HG02840 (cell line): ENCODE measurements at regions not wholly inside any gene's neighbourhood (a gene's known extent, or its start where the extent isn't known, plus 50 kb on each side); places are given as distances from the start of the nearest gene placed in this dataset.
"Not testable (repeated sequence)": the region's sequence is repeated elsewhere in the genome, so short reads cannot be mapped to it uniquely, and the experiment has no call there.

Experiments used
- ATAC-seq: cut with Tn5 transposase; IDR thresholded peaks from one replicate; pipeline ENCODE4 v1.9.1; 2021; ENCODE audit warnings: mild to moderate bottlenecking, moderate library complexity, moderate number of reproducible peaks; ENCODE audit not compliant: unreplicated experiment, low FRiP score

DNA sequence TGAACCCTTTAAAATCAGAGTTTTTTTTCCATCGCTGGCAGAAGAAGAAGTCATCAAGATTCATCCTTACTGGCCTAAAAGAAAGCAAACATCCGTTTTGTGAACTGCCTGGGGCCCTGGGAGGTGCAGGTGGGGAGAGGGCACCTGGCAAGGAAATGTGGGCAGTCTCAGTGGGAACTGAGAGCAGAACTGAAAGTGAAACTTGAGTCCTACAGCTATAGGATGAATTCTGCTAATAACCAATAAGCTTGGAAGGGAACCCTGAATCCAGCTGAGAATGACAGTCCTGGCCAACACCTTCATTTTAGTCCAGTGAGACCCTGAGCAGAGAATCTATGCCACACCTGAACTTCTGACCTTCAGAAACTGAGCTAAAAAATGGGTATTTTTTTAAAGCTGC, 130.1 kb upstream of the ASCC3 start:
- ATAC-seq: peak; percentile 79

DNA sequence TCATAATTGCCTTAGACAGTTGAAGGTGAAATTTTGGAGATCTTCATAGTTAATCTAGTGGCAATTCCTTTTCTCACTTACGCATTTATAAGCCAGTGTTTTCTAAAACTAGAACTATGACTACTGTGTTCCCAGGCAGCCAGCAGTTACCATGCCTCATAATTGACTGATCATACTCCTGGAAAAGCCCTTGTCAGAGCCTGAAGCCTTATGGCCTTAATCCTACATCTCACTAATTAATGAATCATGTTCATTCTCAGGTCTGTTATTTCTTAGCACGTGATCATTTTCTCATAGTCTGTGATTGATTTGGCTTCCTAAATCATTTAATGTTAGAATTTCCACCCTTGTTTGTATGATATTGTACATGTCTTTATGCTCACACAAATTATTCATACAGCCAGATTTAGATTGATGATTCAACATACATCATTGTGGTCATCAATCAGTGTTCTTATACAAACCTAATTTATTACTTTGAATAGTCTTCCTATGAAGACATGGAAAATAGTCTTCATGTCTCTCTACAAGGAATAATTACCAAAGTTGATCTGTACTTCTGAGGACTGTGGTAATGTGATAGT, 132.6 kb upstream of the ASCC3 start:
- ATAC-seq: no peak

DNA sequence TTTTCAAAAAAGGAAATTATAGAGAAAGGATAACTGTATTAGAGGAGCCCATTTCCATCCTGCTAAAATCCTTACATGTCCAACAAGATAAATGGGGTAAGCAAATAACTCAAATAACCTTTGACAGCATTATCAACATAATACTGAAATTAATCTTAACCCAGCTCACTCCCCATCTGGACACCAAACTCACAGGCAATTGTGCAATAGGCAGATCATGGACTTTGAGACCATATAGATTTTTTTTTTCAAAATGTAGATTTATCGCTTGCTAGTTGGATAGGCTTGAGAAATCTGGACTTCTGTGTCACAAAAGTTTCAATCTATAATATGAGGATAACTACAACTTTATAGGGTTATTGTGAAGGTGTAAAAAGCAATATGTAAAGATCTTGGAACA, 134.4 kb upstream of the ASCC3 start:
- no peak for ATAC-seq

DNA sequence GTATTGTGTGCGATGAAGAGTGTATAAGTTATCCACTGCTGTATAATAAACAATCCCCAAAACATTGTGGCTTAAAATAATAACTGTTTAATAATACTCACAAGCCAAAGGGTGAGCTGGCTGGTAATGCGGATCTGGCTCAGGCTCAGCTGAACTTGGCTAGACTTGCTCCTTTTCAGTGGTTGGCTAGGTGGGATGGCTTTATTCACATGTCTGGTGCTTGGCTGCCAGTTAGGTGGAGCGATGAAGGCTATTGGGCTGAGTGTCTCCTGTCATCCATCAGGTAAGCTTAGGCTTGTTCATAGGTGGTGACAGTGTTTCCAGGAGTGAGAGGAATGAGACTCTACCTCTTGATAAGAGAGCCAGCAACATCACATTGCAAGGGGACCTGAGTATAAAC, 135.0 kb upstream of the ASCC3 start:
- ATAC-seq: no peak

DNA sequence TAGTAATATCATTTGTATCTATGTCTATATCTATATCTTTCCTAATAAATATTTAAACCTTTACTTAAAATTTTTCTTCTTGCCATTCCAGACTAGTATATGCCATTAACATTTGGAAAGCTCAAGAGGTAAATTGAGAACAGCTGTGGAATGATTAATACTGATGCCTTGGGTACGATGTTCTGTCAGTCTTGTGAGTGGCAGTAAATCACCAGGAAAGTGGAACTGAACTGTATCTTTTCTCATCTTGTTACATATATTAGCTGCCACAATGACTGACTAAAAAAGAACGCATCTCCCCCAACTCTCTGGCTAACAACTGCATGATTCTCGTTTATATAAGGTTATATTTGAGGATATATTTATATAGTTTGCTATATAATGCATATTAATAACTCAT, 137.0 kb upstream of the ASCC3 start:
- no peak for ATAC-seq

DNA sequence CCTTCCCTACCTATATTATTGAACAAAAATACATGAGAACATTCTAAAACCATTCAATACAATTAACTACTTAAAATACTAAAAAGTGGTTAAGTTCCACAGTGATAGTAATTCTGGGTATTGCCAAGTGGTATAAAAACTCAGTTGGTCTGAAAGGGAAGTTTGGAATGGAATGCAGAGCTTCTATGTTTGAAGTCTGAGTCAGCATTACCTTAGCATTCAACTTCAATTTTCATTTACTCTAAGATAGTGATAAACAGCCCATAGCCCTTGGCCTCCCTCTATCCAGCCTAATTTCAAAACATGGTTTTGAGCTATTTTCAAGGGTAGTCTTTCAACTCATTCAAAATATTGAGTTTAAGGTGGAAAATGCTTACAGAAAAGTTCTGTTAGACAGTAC, 140.4 kb upstream of the ASCC3 start:
- ATAC-seq: no peak

DNA sequence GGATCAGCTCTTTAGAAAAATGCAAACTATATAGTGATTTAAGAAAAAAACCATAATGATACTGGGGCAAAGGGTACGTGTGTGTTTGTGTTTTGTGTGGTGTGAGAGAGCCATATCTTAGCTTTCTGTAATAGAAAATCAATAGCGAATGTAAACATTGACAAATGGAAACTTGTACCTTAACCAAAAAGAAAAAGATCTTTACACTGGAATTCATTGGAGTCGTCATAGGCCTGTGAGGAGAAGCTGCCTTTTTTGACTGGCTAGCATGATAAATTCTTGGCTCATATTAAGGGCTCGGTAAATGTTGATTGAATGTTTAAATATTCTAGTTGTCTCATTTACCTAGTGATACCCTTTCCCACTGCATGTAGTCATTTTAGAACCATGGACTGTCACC, 161.8 kb upstream of the ASCC3 start:
- no peak for ATAC-seq

DNA sequence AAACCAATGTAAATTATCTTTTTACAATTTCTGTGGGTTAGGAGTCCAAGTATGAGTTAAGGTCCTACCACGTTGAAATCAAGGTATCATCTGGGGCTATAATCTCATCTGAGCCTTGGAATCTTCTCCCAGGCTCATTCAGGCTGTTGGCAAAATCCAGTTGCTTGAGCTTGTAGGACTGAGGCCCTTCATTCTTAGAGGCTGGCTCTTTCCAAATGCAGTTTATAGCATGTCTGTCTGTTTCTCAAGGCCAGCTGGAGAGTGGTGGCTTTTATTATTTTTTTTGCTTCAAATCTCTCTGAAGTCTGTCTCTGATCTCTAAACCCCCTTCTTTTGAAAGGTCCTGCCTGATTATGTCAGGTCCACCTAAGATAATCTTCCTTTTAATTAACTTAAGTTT, 177.2 kb upstream of the ASCC3 start:
- ATAC-seq: no peak

DNA sequence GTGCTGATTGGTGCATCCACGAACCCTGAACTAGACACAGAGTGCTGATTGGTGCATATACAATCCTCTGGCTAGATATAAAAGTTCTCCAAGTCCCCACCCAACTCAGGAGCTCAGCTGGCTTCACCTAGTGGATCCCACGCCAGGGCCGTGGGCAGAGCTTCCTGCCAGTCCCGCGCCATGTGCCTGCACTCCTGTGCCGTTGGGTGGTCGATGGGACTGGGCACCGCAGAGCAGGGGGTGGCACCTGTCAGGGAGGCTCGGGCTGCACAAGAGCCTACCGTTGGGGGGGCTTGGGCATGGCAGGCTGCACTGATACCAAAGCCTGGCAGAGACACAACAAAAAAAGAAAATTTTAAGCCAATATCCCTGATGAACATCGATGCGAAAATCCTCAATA, 185.4 kb upstream of the ASCC3 start:
- ATAC-seq: no peak

DNA sequence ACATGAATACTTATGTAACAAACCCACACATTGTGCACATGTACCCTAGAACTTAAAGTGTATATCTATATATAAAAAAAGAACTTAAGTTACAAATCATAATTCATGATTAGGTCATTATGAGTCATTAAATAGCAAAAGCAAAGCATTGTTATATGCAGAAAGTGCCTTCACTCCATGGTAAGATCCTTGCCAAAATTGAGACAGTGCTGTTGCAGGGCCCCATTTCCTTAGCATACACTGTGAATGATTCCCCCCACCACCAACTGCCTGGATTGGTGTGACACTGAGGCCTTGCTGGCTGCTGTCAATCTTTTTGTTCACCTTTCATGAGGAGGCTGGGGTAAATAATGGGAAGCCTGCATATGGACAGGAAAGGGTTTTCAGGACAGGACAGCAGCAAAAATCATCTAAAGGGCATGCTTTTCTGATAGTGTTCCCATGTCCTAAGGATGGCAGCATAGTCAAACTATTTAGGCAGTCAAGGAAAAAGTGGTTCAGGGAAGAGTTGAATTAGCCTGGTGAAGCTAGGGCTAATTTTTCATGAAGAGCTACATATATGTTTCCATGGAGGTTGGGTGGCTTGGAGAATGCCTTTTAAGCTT, 188.2 kb upstream of the ASCC3 start:
- no peak for ATAC-seq

DNA sequence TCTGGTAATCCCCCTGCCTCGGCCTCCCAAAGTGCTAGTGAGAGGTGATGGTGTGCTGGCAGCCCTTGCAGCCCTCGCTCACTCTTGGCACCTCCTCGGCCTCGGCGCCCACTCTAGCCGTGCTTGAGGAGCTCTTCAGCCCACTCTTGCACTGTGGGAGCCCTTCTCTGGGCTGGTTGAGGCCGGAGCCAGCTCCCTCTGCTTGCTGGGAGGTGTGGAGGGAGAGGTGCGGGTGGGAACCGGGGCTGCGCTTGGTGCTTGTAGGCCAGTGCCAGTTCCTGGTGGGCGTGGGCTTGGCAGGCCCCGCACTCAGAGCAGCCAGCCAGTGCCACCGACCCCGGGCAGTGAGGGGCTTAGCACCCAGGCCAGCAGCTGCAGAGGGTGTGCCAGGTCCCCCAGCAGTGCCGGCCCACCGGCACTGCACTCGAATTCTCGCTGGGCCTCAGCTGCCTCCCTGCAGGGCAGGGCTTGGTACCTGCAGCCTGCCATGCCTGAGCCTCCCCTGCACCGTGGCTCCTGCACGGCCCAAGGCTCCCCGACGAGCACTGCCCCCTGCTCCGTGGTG, 189.0 kb upstream of the ASCC3 start:
- ATAC-seq: no peak

DNA sequence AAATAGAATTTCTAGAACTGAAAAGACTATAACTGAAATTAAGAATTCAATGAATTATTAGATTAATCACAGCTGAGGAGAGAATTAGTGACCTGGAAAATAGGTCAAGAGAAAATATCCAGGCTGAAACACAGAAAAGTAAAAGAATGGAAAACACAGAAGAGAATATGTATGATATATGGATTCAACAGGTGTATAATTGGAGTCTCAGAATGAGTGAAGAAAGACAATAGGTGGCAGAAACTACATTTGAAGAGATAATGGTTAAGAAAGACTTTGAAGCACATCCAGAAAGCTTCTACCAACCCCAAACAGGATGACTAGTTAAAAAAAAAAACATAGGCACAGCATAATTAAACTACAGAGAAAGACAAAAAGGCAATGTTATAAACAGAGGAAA, 196.2 kb upstream of the ASCC3 start:
- no peak for ATAC-seq

DNA sequence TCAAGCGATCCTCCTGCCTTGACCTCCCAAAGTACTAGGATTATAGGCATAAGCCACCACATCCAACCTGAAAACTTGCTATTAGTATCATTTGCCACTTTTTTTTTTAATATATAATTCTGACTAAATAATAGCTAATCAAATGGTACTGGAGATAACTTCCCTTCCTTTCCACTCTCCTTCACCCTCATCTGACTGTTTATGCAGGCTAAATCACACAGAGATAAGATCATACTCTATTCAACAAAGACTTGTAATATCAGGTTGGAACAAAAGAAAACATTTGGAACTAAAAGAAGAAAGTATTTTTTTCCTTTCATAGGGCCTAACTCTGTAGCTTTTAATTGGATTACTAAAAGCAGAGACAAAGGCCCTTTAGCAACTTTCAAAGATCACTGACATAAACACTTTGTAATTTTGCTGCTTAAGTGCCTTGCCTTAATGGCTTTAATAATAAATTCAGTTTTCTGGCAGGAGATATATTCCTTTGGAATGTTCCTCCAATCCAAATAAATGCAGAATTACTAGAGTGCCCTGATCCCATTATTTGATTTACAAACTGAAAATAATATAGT, 198.7 kb upstream of the ASCC3 start:
- ATAC-seq: no peak

DNA sequence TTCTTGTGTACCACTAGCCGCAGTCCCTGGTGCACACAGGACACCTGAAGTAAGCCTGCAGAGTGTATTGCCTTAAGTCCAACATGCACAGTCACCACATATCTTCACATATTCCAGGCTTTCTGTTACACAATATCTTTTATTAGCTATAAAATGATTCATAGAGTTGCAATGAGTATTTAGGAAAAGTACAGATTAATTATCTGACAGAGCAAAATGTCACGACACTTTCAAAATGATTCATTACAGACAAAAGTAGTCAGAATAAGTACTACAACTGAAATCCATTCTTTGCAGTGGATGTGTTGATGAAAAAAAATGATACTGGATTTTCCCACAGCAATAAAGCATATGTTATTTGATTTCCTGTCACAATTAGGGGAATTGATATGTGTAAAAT, 199.5 kb upstream of the ASCC3 start:
- ATAC-seq: no peak

DNA sequence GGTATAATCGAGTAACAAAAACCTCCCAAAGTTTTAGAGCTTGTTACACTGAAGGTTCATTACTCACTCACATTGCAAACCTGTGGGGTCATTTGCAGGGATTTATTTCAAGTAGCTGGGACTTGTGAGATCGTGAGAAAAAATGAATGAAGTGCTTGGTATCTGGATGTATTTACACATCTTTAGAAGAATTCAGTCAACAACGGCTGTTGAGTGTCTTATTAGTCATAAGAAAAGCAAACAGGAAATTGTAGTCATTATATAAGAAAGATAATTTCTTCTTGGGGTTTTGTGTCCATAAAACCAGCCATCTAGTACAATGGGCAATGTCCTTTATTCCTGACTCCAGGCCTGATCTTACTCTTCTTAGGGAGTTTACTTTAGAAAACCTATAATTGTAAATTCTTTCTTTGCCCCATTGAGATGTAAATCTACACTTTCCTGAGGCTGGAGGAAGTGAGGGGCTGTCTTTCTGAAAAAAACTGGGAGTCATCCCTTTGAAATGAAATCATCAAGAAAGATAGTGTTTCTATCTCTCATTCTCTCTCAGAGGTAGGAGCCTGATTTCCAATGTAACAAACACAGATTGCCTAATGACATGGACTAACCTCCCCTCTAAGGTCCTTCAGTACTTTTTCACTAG, 202.5 kb upstream of the ASCC3 start:
- no peak for ATAC-seq

DNA sequence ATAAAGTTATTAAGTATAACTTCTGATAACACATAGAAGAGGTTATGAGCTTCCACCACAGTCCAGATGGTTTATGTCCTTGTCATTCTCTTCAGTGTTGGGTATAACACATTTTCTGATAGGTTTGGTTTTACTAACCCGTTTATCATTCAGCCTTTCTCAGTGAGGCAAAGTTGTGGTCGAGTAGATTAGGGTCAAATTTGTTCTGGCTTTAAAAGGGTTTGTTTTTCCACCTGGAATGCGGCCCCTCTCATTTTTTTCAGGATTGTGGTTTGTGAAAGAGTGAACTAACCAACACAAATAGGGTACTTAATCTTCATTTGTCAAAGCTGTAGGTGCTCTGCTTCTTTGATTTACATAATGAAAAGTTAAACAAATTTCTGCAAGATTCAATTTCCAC, 204.2 kb upstream of the ASCC3 start:
- ATAC-seq: no peak

DNA sequence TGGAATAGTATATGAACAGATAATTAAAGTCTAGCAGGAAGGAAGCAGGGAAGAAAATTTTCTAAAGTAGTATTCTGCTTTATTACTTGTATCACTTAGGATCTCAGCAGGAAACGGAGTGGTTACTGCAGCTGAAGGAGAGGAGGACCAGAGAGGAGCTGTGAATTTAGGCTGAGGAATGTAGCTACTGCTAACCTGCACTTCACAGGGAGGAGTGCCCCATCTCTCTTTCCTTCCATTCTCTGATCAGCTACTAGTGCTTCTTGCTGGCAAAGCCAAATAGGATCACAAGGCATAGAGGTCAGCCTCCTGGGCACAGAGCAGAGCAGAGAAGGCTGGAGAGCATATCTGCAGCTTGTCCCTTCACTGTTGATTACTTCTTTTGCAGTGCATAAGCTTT, 205.3 kb upstream of the ASCC3 start:
- no peak for ATAC-seq

DNA sequence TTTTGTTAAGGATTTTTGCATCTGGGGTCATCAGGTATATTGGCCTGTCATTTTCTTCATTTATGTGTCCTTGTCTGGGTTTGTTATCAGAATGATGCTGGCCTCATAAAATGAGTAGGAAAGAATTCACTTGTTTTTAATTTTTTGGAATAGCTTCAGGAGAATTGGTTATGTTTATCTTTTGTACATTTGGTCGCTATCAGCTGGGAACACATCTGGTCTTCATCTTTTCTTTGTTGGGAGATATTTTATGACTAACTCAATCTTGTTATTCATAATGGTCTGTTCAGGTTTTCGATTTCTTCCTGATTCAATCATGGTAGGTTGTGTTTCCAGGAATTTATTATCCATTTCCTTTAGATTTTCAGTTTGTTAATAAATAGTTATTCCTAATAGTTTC, 207.5 kb upstream of the ASCC3 start:
- no peak for ATAC-seq

DNA sequence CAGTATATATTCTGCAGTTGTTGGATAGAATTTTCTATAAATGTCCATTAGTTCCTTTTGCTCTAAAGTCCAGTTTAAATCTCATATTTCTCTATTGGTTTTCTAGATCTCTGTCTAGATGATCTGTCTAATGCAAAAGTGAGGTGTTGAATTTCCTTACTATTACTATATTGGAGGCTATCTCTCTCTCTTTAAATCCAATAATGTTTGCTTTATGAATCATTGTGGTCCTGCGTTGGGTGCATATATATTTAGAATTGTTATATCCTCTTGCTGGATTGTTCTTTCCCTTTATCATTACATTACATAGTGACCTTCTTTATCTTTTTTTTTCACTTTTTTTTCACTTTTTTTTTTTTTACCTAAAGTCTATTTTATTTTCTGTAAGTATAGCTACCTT, 208.5 kb upstream of the ASCC3 start:
- ATAC-seq: no peak

DNA sequence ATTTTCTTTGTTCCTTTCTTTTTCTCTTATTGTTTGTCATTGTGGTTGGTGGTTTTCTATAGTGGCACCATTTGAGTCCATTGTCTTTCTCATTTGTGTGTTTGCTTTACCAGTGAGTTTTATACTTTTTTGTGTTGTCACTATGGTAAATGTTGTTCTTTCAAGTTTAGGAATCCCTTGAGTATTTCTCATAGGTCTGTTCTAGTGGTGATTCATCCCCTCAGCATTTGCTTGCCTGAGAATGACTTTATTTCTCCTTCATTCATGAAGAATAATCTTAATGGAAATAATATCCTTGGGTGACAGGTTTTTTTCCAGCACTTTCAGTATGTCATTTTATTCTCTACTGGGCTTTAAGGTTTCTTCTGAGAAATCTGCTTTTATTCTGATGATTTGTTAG, 209.2 kb upstream of the ASCC3 start:
- ATAC-seq: no peak

DNA sequence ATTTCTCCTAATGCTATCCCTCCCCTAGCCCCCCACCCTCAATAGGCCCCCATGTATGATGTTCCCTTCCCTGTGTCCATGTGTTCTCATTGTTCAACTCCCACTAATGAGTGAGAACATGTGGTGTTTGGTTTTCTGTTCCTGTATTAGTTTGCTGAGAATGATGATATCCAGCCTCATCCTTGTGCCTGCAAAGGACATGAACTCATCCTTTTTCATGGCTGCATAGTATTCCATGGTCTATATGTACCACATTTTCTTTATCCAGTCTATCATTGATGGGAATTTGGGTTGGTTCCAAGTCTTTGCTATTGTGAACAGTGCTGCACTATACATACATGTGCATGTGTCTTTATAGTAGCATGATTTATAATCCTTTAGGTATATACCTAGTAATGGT, 217.5 kb upstream of the ASCC3 start:
- ATAC-seq: not testable (repeated sequence)

DNA sequence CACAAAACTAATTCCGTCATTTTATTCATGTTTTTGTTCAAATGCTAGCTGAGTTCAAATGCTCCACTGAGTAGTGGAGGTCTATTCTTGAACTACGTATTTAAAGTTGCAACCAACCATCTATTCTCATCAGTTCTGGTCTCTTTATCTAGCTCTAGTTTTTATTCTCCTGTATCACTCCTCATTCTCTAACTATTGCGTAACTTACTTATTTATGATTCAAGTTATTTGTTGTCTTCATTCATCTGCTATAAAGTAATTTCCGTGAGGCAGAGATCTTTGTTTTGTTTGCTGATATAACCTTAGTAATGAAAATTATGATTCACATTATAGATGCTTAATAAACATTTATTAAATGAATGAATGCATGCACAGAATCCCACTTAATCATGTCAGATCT, 221.6 kb upstream of the ASCC3 start:
- no peak for ATAC-seq
